HG03064 (cell line): ENCODE measurements at regions not wholly inside any gene's neighbourhood (a gene's known extent, or its start where the extent isn't known, plus 50 kb on each side); places are given as distances from the start of the nearest gene placed in this dataset.

Experiments used
- ATAC-seq: cut with Tn5 transposase; IDR thresholded peaks from one replicate; pipeline ENCODE4 v1.9.1; 2021; ENCODE audit warnings: low read depth; ENCODE audit not compliant: unreplicated experiment

GRCh38 chr3:82329300-82329699, 567.9 kb upstream of the GBE1 start:
- no peak for ATAC-seq

DNA sequence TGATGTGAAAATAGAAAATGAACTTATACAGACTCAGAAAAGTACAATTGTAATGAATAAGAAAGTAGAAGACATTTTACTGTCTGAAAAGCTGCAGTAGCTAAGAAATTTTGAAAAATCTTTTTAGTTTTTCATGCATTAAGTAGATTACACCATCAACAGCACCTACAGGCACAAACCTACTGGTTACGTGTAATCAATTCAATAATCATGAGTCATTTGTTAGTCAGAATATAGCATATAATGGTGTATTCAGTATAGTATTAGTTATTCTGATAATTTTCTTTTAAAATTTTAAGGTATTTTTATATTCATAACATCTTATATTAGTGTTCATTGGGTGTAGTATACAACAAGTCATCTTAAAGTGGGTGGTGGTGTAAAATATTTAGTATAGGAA, 550.5 kb upstream of the GBE1 start:
- no peak for ATAC-seq

DNA sequence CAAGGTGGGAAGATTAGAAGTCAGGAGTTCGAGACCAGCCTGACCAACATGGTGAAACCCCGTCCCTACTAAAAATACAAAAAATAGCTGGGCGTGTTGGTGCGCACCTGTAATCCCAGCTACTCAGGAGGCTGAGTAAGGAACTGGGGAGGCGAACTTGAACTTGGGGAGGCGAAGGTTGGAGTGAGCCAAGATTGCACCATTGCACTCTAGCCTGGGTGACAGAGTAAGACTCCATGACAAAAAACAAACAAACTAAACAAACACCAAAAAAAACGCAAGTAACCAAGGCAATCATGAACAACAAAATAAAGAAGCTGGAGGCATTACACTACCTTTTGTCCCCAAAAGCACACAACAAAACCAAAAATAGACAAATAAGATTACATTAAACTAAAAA, 547.3 kb upstream of the GBE1 start:
- ATAC-seq = no peak

DNA sequence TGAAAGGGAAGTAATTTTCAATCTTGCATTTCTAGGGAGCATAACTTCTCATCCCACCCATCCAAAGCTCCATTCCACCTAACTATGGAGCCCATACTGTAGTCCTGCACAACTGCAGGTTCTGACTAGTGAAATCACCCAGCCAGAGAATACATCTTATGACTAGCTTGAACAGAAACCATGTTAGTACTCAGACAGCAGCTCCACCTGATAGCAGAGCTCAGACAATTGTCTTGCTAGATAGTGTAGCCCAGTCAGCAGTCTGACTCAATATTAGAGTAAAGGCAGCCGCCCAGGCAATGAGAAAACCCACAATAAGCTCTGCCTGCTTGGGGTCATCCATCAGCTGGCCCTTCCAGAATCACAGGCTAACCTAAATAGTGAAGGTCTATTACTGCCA, 544.7 kb upstream of the GBE1 start:
- ATAC-seq = no peak

DNA sequence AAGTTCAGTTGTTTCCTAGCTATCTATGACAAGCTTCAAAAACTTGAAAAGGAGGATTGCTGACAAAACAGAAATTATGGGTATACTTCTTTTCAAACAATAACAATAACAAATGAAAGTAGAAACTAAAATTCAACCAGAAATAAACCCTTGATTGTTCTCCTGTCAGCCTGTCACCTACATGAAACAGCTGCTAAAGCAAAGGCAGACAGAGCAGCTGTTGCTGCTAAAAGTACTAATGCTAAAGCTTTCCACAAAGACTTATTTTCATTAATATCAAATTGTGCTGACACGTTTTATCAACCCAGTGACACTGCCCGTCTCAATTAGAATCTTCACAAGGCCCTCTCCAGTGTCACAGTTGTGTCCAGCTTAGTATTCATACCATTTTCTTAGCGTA, 533.2 kb upstream of the GBE1 start:
- peak; percentile 21 for ATAC-seq

- peak; percentile 80 for ATAC-seq
Measured at GRCh38 chr3:82293867-82294266, 532.4 kb upstream of the GBE1 start.

- no peak for ATAC-seq
Measured at GRCh38 chr3:82293435-82293834, 532.0 kb upstream of the GBE1 start.

DNA sequence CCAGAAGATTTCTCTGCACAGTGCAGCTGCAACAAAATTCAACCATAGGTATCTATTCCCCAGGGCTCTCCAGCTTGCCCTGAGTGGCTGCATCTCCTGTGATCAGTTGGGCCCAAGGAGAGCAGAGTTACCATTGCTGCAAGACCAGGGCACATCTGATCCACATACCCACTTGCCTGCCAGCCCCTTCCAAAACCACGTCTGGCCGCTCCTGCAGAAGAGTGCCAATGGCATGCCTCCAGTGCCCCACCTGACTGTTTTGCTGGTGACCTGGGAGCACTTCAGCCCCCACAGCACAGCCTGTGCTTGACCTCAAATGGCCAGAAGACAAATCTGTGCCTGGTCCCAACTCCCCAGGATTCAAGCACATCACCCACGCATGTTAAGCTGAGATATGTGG, 526.1 kb upstream of the GBE1 start:
- ATAC-seq = no peak

DNA sequence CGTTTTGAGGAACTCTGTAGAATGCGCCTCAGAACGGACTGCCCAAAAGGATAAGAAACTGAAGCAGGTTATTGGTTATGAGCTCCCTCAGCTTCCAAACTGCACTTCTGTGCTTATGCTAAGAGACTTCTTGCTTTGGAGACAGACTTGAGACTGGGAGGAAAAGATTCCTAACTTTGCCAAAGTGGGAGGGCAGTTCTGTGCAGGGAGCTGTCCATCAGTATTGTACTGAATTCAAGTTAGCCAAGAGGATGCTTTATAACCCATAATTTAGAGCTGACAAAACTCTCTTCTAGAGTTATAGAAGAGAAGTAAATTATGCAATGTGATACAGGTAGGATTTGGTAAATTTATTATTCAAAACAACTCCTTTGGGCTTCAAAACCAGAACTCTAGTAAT, 519.8 kb upstream of the GBE1 start:
- ATAC-seq = no peak

DNA sequence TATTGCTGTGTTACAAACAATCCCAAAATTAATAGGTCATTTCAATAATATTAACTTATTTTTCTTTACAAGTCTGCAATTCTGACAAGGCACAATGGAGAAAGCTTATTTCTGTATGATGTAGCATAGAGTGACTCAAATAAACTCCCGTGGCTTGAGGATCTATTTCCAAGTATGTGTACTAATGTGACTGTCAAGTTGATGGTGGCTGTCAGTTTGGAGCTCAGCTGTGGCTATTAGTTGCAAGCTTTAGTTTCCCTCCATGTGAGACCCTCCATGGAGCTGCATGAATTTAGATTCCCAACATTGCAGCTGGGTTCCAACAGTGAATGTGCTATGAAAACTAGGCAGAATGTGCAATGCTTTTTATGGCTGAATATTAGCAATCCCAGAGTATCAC, 515.5 kb upstream of the GBE1 start:
- no peak for ATAC-seq

- ATAC-seq = no peak
Measured at GRCh38 chr3:82274897-82275296, 513.5 kb upstream of the GBE1 start.

DNA sequence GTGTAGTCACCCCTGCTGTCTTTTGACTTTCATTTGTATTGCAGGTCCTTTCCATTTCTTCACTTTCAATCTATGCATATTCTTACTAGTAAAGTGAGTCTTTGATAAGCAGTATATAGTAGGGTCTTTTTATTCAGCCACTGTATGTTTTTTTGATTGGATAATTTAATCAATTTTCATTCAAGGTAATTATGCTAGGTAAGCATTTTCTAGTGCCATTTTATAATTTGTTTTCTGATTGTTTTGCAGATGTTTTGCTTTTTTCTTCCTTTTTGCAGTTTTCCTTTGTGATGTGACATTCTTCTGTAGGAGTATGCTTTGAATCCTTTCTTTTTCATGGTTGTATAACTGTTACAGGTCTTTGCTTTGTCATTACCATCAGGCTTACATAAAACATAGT, 504.3 kb upstream of the GBE1 start:
- no peak for ATAC-seq

- ATAC-seq = no peak
Measured at GRCh38 chr3:82262193-82262592, 500.7 kb upstream of the GBE1 start.

DNA sequence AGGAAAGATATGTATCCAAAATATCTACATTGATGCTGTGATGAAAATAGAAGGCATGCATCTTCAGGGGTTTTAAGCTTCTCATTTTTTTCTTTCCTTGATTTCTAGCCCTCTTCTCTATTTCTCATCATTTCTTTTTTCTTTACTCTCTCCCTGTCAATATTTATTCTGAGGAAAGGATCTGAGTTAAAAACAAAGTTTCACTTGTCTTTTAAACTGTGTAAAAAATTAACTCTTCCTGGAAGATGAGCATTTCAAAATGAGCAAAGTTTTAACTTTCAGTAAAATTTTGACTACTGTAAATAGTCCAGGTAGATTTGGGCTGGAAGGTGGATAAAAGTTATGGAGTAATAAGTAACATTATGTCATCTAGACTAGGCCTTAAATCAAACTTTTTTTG, 500.2 kb upstream of the GBE1 start:
- no peak for ATAC-seq

DNA sequence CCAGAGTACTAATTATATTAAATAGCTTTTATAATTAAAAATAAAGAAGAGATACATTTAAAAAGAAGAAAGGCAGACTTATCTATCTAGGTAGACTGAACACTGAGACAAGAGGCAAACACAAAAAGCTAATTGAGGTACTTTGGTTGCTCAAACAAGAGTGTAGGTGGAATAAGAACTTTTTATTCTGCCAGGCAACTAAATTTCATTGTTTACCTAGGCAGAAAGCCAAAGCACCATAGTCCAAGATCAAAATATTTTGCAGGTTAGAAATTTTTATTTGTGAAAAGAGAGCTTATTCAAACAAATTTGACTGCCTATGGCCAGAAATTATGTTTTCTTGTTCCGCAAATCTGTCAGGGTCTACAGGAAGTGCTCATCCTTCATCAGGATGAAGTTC, 499.6 kb upstream of the GBE1 start:
- no peak for ATAC-seq

GRCh38 chr3:82259994-82260393, 498.5 kb upstream of the GBE1 start:
- ATAC-seq = no peak

GRCh38 chr3:82240322-82240721, 478.9 kb upstream of the GBE1 start:
- no peak for ATAC-seq

DNA sequence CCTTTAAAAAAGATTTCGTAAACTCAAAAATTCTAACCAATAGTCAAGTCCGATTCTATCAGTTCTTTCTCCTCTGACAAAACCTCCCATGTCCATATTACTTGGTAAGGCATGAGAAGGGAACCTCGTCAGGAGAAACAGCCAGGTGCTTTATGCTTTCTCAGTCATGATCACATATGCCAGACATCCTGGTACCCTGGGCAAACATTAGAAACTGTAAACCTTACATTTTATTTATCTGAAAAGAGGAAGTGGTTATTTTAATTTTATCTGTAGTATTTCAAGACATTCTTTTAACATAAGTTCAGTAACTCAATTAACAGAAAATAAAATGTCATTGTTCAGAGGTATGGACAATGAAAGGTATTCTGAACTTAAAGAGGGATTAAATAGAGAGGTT, 474.8 kb upstream of the GBE1 start:
- ATAC-seq = no peak

GRCh38 chr3:82229397-82229796, 468.0 kb upstream of the GBE1 start:
- ATAC-seq = peak; percentile 84

DNA sequence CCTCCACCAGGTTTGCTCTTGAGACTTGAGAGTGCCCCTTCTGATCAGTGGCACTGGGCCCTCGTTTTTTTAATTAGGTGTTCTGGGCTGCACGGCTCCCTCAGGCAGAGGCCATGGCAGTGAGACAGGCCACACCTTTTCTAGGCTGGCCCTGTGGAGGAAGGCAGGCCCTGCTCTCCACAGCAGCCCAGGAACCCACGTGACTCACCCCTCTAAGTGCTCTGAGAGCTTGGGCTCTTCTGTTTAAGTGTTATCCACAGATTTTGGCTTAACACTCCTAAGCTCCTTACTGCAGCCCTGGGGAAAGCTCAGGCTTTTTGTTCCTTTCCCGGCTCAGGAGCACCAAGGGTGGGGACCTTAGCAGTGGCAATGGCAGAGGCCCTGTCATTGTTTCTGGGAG, 463.2 kb upstream of the GBE1 start:
- ATAC-seq = no peak

- ATAC-seq = no peak
Measured at GRCh38 chr3:82222401-82222800, 461.0 kb upstream of the GBE1 start.

GRCh38 chr3:82217571-82217970, 456.1 kb upstream of the GBE1 start:
- no peak for ATAC-seq

GRCh38 chr3:82208002-82208710, 446.7 kb upstream of the GBE1 start:
- ATAC-seq = no peak
